Vagina (tissue), 2 donors: ENCODE measurements at regions not wholly inside any gene's neighbourhood (a gene's known extent, or its start where the extent isn't known, plus 50 kb on each side); places are given as distances from the start of the nearest gene placed in this dataset.

Experiments
- CTCF ChIP-seq, 3 experiments: fragments of 450-650 bp in 2 of 3; fragments of 200-600 bp in 1 of 3; sonication (generic) in 1 of 3; IDR thresholded peaks; one replicate each; pipeline ENCODE4 v1.5.1; 2017 to 2019; ENCODE audit warnings: antibody characterized with exemption in 3 of 3, mild to moderate bottlenecking in 2 of 3, moderate library complexity in 2 of 3
- POLR2A ChIP-seq, 2 donors: fragments of 450-650 bp; IDR thresholded peaks; one replicate each; pipeline ENCODE4 v1.6.1; 2017; ENCODE audit warnings: antibody characterized with exemption in 2 of 2, mild to moderate bottlenecking in 2 of 2, moderate library complexity in 2 of 2
- POLR2AphosphoS5 ChIP-seq, 2 donors: sonication (generic); formaldehyde crosslinking; IDR thresholded peaks; one replicate each; pipeline ENCODE4 v1.9.0; 2017; ENCODE audit warnings: antibody characterized with exemption in 2 of 2, mild to moderate bottlenecking in 2 of 2, low read depth in 1 of 2; ENCODE audit not compliant: insufficient read depth in 1 of 2

GRCh38 chr10:108141064-108141463 is 976.6 kb upstream of the SORCS1 start:
- no peak for TF ChIP-seq POLR2A (IDR thresholded peaks at IDR 0.05)
- TF ChIP-seq CTCF (IDR thresholded peaks at IDR 0.05), result no peak
- no peak for TF ChIP-seq POLR2AphosphoS5 (IDR thresholded peaks at IDR 0.05; ENCODE audit: insufficient read depth in 1 of 2, low read depth in 1 of 2)
